ENCODE measurements at regions not wholly inside any gene's neighbourhood (a gene's known extent, or its start where the extent isn't known, plus 50 kb on each side); places are given as distances from the start of the nearest gene placed in this dataset.

DNA sequence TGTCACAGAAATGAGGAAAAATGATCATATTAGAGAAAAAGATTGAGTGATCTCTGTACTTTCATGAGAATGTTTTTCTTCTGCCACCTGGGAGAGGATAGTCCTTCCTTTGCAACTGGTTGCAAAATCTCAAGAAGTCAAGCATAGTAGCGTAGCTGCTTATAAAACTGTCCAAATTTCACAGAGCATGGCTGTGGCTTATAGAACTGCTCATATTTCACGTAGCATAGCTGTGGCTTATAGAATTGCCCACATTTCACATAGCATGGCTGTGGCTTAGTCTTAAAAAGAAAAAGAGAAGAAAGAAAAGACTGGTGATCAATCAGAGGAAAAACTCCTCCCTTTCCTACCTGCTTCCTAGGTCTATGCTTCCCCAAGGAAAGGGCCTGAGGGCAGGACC lies 329.5 kb downstream of the SIPA1L2 start:
- dilution Hi-C loops (cut with MboI; ENCODE audit: extremely low pct_ligation_motif_present, low sequenced_read_pairs) (no loop called here), intact Hi-C loops (cut with micrococcal nuclease) (no loop called here)
- no peaks in the 10 kb centered on the region for H4K20me1 ChIP-seq (replicated peaks; ENCODE audit: control insufficient read depth, extremely low read depth, insufficient read depth, low read length)
- H3K36me3 ChIP-seq (ENCODE audit: control insufficient read depth in 2 of 2, extremely low read depth in 1 of 2, insufficient read depth in 2 of 2, low read length in 2 of 2): no peaks in the 10 kb centered on the region
- DNase-seq (ENCODE audit: low read depth, low spot score) (no peak), FAIRE-seq (no peak)
- no peak overlapping the region for H3K4me3 ChIP-seq (replicated peaks in 1 of 3; ENCODE audit: insufficient read depth in 1 of 3, low read depth in 1 of 3, low read length in 3 of 3)
- no peaks in the 10 kb centered on the region for H3K9me1 ChIP-seq (replicated peaks; ENCODE audit: control insufficient read depth, extremely low read depth, insufficient read depth, low read length)
- H2AFZ ChIP-seq (ENCODE audit: low read depth, low read length): no peak overlapping the region
- no peaks in the 10 kb centered on the region for H3K79me2 ChIP-seq (ENCODE audit: control insufficient read depth, insufficient read depth, low read length)
- no peaks in the 10 kb centered on the region for H3K4me1 ChIP-seq (ENCODE audit: control insufficient read depth, extremely low read depth, insufficient read depth, low read length)
- H3K27me3 ChIP-seq (ENCODE audit: control insufficient read depth in 2 of 2, insufficient read depth in 2 of 2, low read length in 2 of 2): no peaks in the 10 kb centered on the region
- CTCF ChIA-PET: no interaction called here
- no peak overlapping the region for H3K27ac ChIP-seq (ENCODE audit: insufficient read depth, low read depth, low read length)
- H3K9me3 ChIP-seq (replicated peaks; ENCODE audit: control insufficient read depth, insufficient read depth, low read length): no peaks in the 10 kb centered on the region
- POLR2A ChIA-PET: no interaction called here
- TF ChIP-seq, protein P1, sequence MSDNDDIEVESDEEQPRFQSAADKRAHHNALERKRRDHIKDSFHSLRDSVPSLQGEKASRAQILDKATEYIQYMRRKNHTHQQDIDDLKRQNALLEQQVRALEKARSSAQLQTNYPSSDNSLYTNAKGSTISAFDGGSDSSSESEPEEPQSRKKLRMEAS (IDR thresholded peaks at IDR 0.05; ENCODE audit: insufficient read depth, insufficient read length): no peak
- no peak for TF ChIP-seq JUN (IDR thresholded peaks at IDR 0.05; ENCODE audit: borderline replicate concordance, insufficient read depth, insufficient read length, low read depth)
- no peak for TF ChIP-seq FOS (IDR thresholded peaks at IDR 0.05; ENCODE audit: borderline replicate concordance, insufficient read depth, low read length)
- no peak for TF ChIP-seq GATA2 (IDR thresholded peaks at IDR 0.05; ENCODE audit: insufficient read depth, insufficient read length, low read depth, low read length)
- no peak for TF ChIP-seq EZH2 (IDR thresholded peaks at IDR 0.05; ENCODE audit: borderline replicate concordance, low read depth, low read length, severe bottlenecking)
- TF ChIP-seq MYC (IDR thresholded peaks at IDR 0.05; ENCODE audit: low read depth, low read length): no peak
- TF ChIP-seq POLR2A (IDR thresholded peaks at IDR 0.05; ENCODE audit: low read depth, low read length): no peak
- TF ChIP-seq, protein P2, sequence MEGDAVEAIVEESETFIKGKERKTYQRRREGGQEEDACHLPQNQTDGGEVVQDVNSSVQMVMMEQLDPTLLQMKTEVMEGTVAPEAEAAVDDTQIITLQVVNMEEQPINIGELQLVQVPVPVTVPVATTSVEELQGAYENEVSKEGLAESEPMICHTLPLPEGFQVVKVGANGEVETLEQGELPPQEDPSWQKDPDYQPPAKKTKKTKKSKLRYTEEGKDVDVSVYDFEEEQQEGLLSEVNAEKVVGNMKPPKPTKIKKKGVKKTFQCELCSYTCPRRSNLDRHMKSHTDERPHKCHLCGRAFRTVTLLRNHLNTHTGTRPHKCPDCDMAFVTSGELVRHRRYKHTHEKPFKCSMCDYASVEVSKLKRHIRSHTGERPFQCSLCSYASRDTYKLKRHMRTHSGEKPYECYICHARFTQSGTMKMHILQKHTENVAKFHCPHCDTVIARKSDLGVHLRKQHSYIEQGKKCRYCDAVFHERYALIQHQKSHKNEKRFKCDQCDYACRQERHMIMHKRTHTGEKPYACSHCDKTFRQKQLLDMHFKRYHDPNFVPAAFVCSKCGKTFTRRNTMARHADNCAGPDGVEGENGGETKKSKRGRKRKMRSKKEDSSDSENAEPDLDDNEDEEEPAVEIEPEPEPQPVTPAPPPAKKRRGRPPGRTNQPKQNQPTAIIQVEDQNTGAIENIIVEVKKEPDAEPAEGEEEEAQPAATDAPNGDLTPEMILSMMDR (IDR thresholded peaks at IDR 0.05; ENCODE audit: extremely low read depth in 1 of 2, insufficient read depth in 1 of 2, low read depth in 1 of 2, low read length in 2 of 2): no peak
- TF ChIP-seq POLR2AphosphoS5 (IDR thresholded peaks at IDR 0.05; ENCODE audit: insufficient read depth, low read depth, low read length): no peak
- BruUV-seq (replicated peaks): no TSS peak
- H3K9ac ChIP-seq (replicated peaks; ENCODE audit: extremely low read depth, insufficient read depth, low read length): no peak overlapping the region
- no peak overlapping the region for H3K4me2 ChIP-seq (ENCODE audit: insufficient read depth, low read length)

Measured in endothelial cell of umbilical vein (primary cell).